ENCODE measurements at regions not wholly inside any gene's neighbourhood (a gene's known extent, or its start where the extent isn't known, plus 50 kb on each side); places are given as distances from the start of the nearest gene placed in this dataset.

- TF ChIP-seq CTCF (IDR thresholded peaks at IDR 0.05; ENCODE audit: poor library complexity): no peak
- TF ChIP-seq EZH2 (IDR thresholded peaks at IDR 0.05; ENCODE audit: borderline replicate concordance): no peak
Observed at GRCh38 chr5:15350614-15351013, 149.4 kb upstream of the FBXL7 start.
